DOHH2 (cell line): ENCODE measurements at regions not wholly inside any gene's neighbourhood (a gene's known extent, or its start where the extent isn't known, plus 50 kb on each side); places are given as distances from the start of the nearest gene placed in this dataset.

Experiments
- H3F3A ChIP-seq: fragments of 200-600 bp; sonication (generic), shearing (Covaris generic); 2 replicates; pipeline ENCODE4 v1.6.0; 2016; ENCODE audit warnings: antibody characterized with exemption, mild to moderate bottlenecking; ENCODE audit not compliant: control insufficient read depth, insufficient read depth
- H3K27ac ChIP-seq: fragments of 200-600 bp; sonication (generic); 2 replicates; pipeline ENCODE4 v1.5.1; 2014; ENCODE audit warnings: low read depth, mild to moderate bottlenecking, low read length, moderate library complexity
- H3K27me3 ChIP-seq: fragments of 200-600 bp; sonication (generic); 2 replicates; pipeline ENCODE4 v1.6.1; 2014; ENCODE audit warnings: mild to moderate bottlenecking, low read length, mixed read lengths; ENCODE audit not compliant: control insufficient read depth
- H3K36me3 ChIP-seq: fragments of 200-600 bp; sonication (generic); 2 replicates; pipeline ENCODE4 v1.6.1; 2014; ENCODE audit warnings: mild to moderate bottlenecking, low read length, moderate library complexity, mixed read lengths; ENCODE audit not compliant: control insufficient read depth
- H3K4me1 ChIP-seq: fragments of 200-600 bp; sonication (generic); 2 replicates; pipeline ENCODE4 v1.6.1; 2014; ENCODE audit warnings: mild to moderate bottlenecking, low read length, mixed read lengths; ENCODE audit not compliant: control insufficient read depth
- H3K4me2 ChIP-seq: fragments of 200-600 bp; sonication (generic); 2 replicates; pipeline ENCODE4 v1.6.0; 2014; ENCODE audit warnings: mild to moderate bottlenecking, low read length, moderate library complexity
- H3K4me3 ChIP-seq: fragments of 200-600 bp; sonication (generic); 2 replicates; pipeline ENCODE4 v1.5.1; 2014; ENCODE audit warnings: mild to moderate bottlenecking, low read length, mixed read lengths
- H3K79me2 ChIP-seq: fragments of 200-600 bp; sonication (generic); 2 replicates; pipeline ENCODE4 v1.6.1; 2014; ENCODE audit warnings: mild to moderate bottlenecking, low read length, mixed read lengths; ENCODE audit not compliant: control insufficient read depth
- H3K9me2 ChIP-seq: fragments of 200-600 bp; sonication (generic); replicated peaks from 2 replicates; pipeline ENCODE4 v1.6.1; 2014; ENCODE audit warnings: mild to moderate bottlenecking, low read length, mixed read lengths; ENCODE audit not compliant: control insufficient read depth
- H3K9me3 ChIP-seq: fragments of 200-600 bp; sonication (generic); 2 replicates; pipeline ENCODE4 v1.6.1; 2014; ENCODE audit warnings: antibody characterized with exemption, low read length, mixed read lengths; ENCODE audit not compliant: control insufficient read depth, insufficient read depth
- H4K20me1 ChIP-seq: fragments of 200-600 bp; sonication (generic); 2 replicates; pipeline ENCODE4 v1.6.0; 2014; ENCODE audit warnings: low read depth, mild to moderate bottlenecking, antibody characterized with exemption, low read length, moderate library complexity; ENCODE audit not compliant: control insufficient read depth, insufficient read depth
- CTCF ChIP-seq: fragments of 200-600 bp; sonication (generic); IDR thresholded peaks from one replicate; pipeline ENCODE4 v1.5.1; 2014; ENCODE audit warnings: antibody characterized with exemption, mild to moderate bottlenecking, low read depth, low read length; ENCODE audit not compliant: poor library complexity, severe bottlenecking
- EZH2phosphoT487 ChIP-seq: fragments of 200-600 bp; sonication (generic); IDR thresholded peaks from 2 replicates; pipeline ENCODE4 v1.6.1; 2017; ENCODE audit warnings: borderline replicate concordance, mild to moderate bottlenecking, antibody characterized with exemption, low read length, moderate library complexity, mixed read lengths

GRCh38 chr12:77768558-77768957 is 62.1 kb upstream of the NAV3 start:
- TF ChIP-seq EZH2phosphoT487 (no peak), CTCF (no peak)
- H3K27ac ChIP-seq: no peak overlapping the region
- H4K20me1 ChIP-seq: no peaks in the 10 kb centered on the region
- no peaks in the 10 kb centered on the region for H3K79me2 ChIP-seq
- no peak overlapping the region for H3K4me2 ChIP-seq
- peaks cover 20% of the 10 kb centered on the region for H3K9me3 ChIP-seq
- H3K4me3 ChIP-seq: no peak overlapping the region
- peaks cover 19% of the 10 kb centered on the region for H3K4me1 ChIP-seq
- no peaks in the 10 kb centered on the region for H3K27me3 ChIP-seq
- peaks cover 6% of the 10 kb centered on the region; the same call in 1 of the 2 replicates for H3K36me3 ChIP-seq
- H3K9me2 ChIP-seq: no peaks in the 10 kb centered on the region
- H3F3A ChIP-seq: no peaks in the 10 kb centered on the region

- Histone ChIP-seq H3K27me3 (no peaks in the 10 kb centered on the region), H3K9me3 (peaks cover 20% of the 10 kb centered on the region), H3K4me1 (peaks cover 19% of the 10 kb centered on the region), H3K4me2 (no peak overlapping the region), H3K36me3 (peaks cover 6% of the 10 kb centered on the region; the same call in 1 of the 2 replicates), H3K79me2 (no peaks in the 10 kb centered on the region), H3F3A (no peaks in the 10 kb centered on the region), H4K20me1 (no peaks in the 10 kb centered on the region), H3K4me3 (no peak overlapping the region), H3K9me2 (no peaks in the 10 kb centered on the region), H3K27ac (no peak overlapping the region)
- TF ChIP-seq EZH2phosphoT487 (no peak), CTCF (no peak)
Observed at GRCh38 chr12:77767756-77768343, 62.8 kb upstream of the NAV3 start.

- Histone ChIP-seq H3K36me3 (peaks cover 6% of the 10 kb centered on the region; the same call in 1 of the 2 replicates), H3K27ac (no peak overlapping the region), H3K4me2 (no peak overlapping the region), H3K4me3 (no peak overlapping the region), H3K27me3 (no peaks in the 10 kb centered on the region), H3K9me2 (no peaks in the 10 kb centered on the region), H3K79me2 (no peaks in the 10 kb centered on the region), H3K9me3 (peaks cover 20% of the 10 kb centered on the region), H3K4me1 (peaks cover 19% of the 10 kb centered on the region), H4K20me1 (no peaks in the 10 kb centered on the region), H3F3A (no peaks in the 10 kb centered on the region)
- TF ChIP-seq EZH2phosphoT487 (no peak), CTCF (no peak)
Observed at GRCh38 chr12:77767335-77767734, 63.4 kb upstream of the NAV3 start.
